Transverse colon (tissue), 3 donors: ENCODE measurements at regions not wholly inside any gene's neighbourhood (a gene's known extent, or its start where the extent isn't known, plus 50 kb on each side); places are given as distances from the start of the nearest gene placed in this dataset.

Source experiments
- EP300 ChIP-seq: sonication (generic); formaldehyde crosslinking; IDR thresholded peaks from one replicate; pipeline ENCODE4 v1.6.1; 2017; ENCODE audit warnings: antibody characterized with exemption, low read depth
- POLR2A ChIP-seq: fragments of 450-650 bp; IDR thresholded peaks from one replicate; pipeline ENCODE4 v1.6.1; 2016; ENCODE audit warnings: antibody characterized with exemption, mild to moderate bottlenecking, moderate library complexity
- TF ChIP-seq, protein P1 (sequence below), 5 experiments: fragments of 200-600 bp in 3 of 5; fragments of 450-650 bp in 2 of 5; sonication (generic) in 3 of 5; IDR thresholded peaks; 1 replicate in 2 of 5; 2 replicates in 3 of 5; pipeline ENCODE4 v1.5.1; 2016 to 2017; ENCODE audit warnings: antibody characterized with exemption in 5 of 5, inconsistent platforms in 3 of 5, mild to moderate bottlenecking in 2 of 5, moderate library complexity in 1 of 5

DNA sequence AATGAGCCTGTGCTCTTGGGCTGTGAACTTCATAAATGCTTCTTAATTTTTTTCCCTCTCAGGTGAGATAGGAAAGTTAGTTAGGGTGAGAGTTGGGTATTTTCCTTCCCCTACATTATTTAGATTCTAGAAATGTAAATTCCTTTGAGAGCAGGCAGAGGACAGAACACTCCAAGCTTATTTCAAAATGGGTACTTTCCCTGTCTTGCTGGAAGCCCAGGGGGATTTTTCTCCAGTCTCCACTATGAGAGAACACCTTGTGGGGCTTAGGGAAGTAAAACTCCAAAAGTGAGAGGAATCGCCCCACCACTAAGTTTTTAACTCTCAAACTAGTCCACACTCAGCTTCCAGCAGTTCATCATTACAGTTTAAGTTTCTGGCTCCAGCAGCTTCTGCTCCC is 253.2 kb upstream of the CTAGE1 start:
- TF ChIP-seq, protein P1, sequence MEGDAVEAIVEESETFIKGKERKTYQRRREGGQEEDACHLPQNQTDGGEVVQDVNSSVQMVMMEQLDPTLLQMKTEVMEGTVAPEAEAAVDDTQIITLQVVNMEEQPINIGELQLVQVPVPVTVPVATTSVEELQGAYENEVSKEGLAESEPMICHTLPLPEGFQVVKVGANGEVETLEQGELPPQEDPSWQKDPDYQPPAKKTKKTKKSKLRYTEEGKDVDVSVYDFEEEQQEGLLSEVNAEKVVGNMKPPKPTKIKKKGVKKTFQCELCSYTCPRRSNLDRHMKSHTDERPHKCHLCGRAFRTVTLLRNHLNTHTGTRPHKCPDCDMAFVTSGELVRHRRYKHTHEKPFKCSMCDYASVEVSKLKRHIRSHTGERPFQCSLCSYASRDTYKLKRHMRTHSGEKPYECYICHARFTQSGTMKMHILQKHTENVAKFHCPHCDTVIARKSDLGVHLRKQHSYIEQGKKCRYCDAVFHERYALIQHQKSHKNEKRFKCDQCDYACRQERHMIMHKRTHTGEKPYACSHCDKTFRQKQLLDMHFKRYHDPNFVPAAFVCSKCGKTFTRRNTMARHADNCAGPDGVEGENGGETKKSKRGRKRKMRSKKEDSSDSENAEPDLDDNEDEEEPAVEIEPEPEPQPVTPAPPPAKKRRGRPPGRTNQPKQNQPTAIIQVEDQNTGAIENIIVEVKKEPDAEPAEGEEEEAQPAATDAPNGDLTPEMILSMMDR (IDR thresholded peaks at IDR 0.05), result no peak
- TF ChIP-seq EP300, result no peak
- no peak for TF ChIP-seq POLR2A
